C4-2B (cell line): ENCODE measurements at regions not wholly inside any gene's neighbourhood (a gene's known extent, or its start where the extent isn't known, plus 50 kb on each side); places are given as distances from the start of the nearest gene placed in this dataset.
"Not testable (repeated sequence)": the region's sequence is repeated elsewhere in the genome, so short reads cannot be mapped to it uniquely, and the experiment has no call there.

Experiments
- H3K27ac ChIP-seq: fragments of 450-650 bp; 2 replicates; pipeline ENCODE4 v1.5.1; 2017
- CTCF ChIP-seq: fragments of 450-650 bp; conservative IDR thresholded peaks from 2 replicates; pipeline ENCODE4 v1.5.1; 2017; ENCODE audit warnings: mild to moderate bottlenecking
- ZFX ChIP-seq: fragments of 450-650 bp; IDR thresholded peaks from 2 replicates; pipeline ENCODE4 v1.6.1; 2017

DNA sequence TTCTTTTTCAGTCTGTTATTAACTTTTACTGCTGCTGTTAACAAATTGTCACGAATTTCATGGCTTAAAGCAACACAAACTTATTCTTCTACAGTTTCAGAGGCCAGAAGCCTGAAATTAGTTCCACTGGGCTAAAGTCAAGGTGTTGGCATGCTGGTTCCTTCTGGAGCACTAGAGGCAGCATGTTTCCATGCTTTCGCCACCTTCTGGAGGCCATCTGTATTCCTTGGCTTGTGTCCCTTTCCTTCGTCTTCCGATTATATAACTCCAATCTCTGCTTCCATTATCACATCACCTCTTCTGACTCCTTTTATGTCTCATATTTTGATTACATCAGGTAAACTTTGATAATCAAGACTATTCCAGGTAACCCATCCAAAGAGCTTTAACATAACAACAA, 1742.1 kb downstream of the BRINP3 start:
- H3K27ac ChIP-seq, result no peak overlapping the region
- TF ChIP-seq CTCF (peak; percentile 21), ZFX (no peak)

- not testable (repeated sequence) for H3K27ac ChIP-seq
Measured at GRCh38 chr1:188749275-188749674, 1728.4 kb downstream of the BRINP3 start.

- H3K27ac ChIP-seq, result not testable (repeated sequence)
Measured at GRCh38 chr1:188752027-188752426, 1725.6 kb downstream of the BRINP3 start.

DNA sequence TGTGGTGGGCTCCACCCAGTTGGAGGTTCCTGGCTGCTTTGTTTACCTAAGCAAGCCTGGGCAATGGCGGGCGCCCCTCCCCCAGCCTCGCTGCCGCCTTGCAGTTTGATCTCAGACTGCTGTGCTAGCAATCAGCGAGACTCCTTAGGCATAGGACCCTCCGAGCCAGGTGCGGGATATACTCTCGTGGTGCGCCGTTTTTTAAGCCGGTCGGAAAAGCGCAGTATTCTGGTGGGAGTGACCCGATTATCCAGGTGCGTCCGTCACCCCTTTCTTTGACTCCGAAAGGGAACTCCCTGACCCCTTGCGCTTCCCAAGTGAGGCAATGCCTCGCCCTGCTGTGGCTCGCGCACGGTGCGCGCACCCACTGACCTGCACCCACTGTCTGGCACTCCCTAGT, 1719.9 kb downstream of the BRINP3 start:
- H3K27ac ChIP-seq, result not testable (repeated sequence)

DNA sequence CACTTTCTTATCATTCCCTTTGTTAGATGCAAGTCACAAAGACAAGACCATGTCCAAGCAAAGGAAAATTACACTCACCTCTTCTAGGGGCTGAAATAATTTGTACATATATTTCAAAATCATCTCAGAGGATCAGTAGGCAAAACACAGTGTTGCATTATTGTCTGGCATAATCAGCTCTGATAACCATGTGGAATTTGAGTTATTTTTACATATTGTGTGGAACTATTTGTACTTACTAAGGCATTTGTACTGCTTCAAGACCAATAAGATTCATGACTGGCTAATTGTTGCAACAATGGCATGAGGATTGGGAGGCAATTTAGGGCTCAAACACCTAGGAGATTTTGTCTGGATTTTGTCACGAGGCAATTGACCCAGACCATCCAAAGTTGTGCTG, 1716.4 kb downstream of the BRINP3 start:
- TF ChIP-seq ZFX, result no peak
- no peak overlapping the region for H3K27ac ChIP-seq

DNA sequence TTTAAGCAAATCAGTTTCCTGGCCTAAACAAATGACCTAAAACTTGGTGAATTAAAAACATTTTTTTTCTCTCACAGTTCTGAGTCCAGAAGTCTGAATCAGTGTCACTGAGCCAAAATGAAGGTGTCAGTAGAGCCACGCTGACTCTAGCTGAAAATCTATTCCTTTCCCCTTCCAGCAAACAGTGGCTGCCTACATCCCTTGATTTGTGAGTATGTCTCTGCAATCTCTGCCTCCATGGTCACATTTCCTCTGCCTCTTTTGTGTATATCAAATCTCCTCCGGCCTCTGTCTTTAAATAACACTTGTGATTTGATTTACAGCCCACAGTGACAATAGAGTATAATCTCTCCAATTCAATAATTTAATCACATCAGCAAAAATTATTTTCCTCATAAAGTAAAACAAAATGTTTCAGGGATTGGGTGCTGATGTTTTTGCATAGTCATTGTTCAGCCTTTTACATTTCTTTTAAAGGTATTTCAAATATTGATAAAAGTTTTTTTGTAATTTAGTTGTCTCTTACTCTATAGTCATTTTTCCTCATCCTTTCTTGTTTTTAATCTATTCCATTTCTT, 1715.4 kb downstream of the BRINP3 start:
- no peak overlapping the region for H3K27ac ChIP-seq
- TF ChIP-seq ZFX, result no peak

- H3K27ac ChIP-seq, result no peak overlapping the region
- TF ChIP-seq CTCF (no peak), ZFX (no peak)
Measured at GRCh38 chr1:188763541-188763940, 1714.1 kb downstream of the BRINP3 start.

DNA sequence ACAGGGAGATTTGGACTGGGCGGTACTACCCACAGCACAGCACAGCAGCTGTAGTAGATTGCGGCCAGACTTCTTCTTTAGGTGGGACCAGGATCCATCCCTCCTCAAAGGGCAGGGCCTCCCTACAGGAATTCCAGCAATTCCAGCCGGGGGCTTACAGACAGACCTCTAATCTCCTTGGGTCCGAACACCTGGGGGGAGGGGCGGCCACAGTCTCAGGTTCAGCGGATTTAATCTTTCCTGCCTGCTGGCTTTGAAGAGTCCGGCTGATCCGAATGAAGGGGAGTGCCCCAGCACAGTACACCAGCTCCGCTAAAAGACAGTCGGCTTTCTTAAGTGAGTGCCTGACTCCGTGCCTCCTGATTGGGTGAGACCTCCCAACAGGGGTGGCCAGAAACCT, 1708.5 kb downstream of the BRINP3 start:
- no peak for TF ChIP-seq CTCF
- no peak for TF ChIP-seq ZFX
- peak overlapping the region; percentile 18 for H3K27ac ChIP-seq

DNA sequence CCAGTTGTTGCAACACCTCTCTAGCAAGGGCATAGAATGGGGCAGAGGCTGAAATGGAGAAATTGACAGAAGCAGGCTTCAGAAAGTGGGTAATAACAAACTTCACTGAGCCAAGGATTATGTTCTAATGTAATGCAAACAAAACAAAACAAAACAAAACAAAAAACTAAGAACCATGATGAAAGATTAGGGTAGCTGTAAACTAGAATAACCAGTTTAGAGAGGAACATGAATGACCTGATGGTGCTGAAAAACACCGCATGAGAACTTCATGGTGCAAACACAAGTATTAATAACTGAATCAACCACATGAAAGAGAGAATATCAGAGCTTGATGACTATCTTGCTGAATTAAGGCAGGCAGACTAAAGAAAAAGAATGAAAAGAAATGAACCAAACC, 1707.7 kb downstream of the BRINP3 start:
- no peak for TF ChIP-seq CTCF
- TF ChIP-seq ZFX, result no peak
- H3K27ac ChIP-seq, result no peak overlapping the region; the same call in 1 of the 2 replicates

DNA sequence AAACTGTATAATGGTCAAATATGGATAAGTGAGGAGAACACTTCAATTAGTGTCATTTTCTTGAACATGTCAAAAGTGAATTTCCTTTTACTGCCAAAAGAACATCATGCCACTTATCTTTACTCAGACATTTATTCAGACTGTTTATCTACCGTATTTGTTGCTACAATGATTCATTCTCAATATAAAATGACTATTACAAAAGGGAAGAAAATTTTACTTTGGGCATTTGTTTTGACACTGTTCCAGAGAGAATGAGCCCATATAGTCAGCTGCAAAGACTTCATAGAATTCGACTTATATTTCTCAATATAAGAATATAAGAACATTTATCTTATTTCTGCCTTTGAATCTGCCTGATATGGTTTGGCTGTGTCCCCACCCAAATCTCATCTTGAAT, 1699.1 kb downstream of the BRINP3 start:
- TF ChIP-seq CTCF (no peak), ZFX (no peak)
- no peak overlapping the region for H3K27ac ChIP-seq
